Spleen (tissue), 11 donors: ENCODE measurements at regions not wholly inside any gene's neighbourhood (a gene's known extent, or its start where the extent isn't known, plus 50 kb on each side); places are given as distances from the start of the nearest gene placed in this dataset.

Source experiments
- DNase-seq: peaks from one replicate; pipeline ENCODE4 v3.0.0-alpha.2; 2020
- H3K27ac ChIP-seq, 8 donors: fragments of 200-600 bp; sonication (generic) in 7 of 8; 1 replicate in 4 of 8; 2 replicates in 4 of 8; pipeline versions ENCODE4 v1.5.0 to v1.8.0; 2016 to 2021; ENCODE audit warnings: inconsistent platforms in 4 of 8, mild to moderate bottlenecking in 4 of 8, moderate library complexity in 1 of 8
- H3K27me3 ChIP-seq, 7 donors: fragments of 200-600 bp; sonication (generic) in 6 of 7; replicated peaks in 1 of 7; 1 replicate in 4 of 7; 2 replicates in 3 of 7; pipeline versions ENCODE4 v1.5.0 to v1.8.0; 2016 to 2021; ENCODE audit warnings: inconsistent platforms in 3 of 7, mild to moderate bottlenecking in 1 of 7
- H3K36me3 ChIP-seq, 6 donors: fragments of 200-600 bp; sonication (generic) in 5 of 6; 1 replicate in 4 of 6; 2 replicates in 2 of 6; pipeline versions ENCODE4 v1.5.0 to v1.8.0; 2016 to 2021; ENCODE audit warnings: inconsistent platforms in 2 of 6
- H3K4me1 ChIP-seq, 6 donors: fragments of 200-600 bp; sonication (generic) in 5 of 6; 1 replicate in 3 of 6; 2 replicates in 3 of 6; pipeline versions ENCODE4 v1.5.0 to v1.8.0; 2016 to 2021; ENCODE audit warnings: inconsistent platforms in 3 of 6
- H3K4me3 ChIP-seq, 8 donors: fragments of 200-600 bp; sonication (generic) in 7 of 8; 1 replicate in 4 of 8; 2 replicates in 4 of 8; pipeline versions ENCODE4 v1.5.0 to v1.8.0; 2016 to 2021; ENCODE audit warnings: inconsistent platforms in 4 of 8, mild to moderate bottlenecking in 4 of 8, moderate library complexity in 2 of 8
- H3K9me3 ChIP-seq, 8 donors: fragments of 200-600 bp; sonication (generic) in 7 of 8; 1 replicate in 4 of 8; 2 replicates in 4 of 8; pipeline versions ENCODE4 v1.5.0 to v1.8.0; 2016 to 2021; ENCODE audit warnings: inconsistent platforms in 4 of 8
- CTCF ChIP-seq, 11 experiments: fragments of 200-600 bp in 7 of 11; fragments of 450-650 bp in 4 of 11; sonication (generic) in 4 of 11; IDR thresholded peaks in 8 of 11; conservative IDR thresholded peaks in 3 of 11; 1 replicate in 7 of 11; 2 replicates in 4 of 11; pipeline versions ENCODE4 v1.4.0 to v1.8.0; 2016 to 2021; ENCODE audit warnings: antibody characterized with exemption in 11 of 11, inconsistent platforms in 4 of 11, mild to moderate bottlenecking in 1 of 11
- POLR2A ChIP-seq, 3 donors: fragments of 450-650 bp; IDR thresholded peaks; one replicate each; pipeline ENCODE4 v1.5.1; 2017; ENCODE audit warnings: antibody characterized with exemption in 3 of 3, mild to moderate bottlenecking in 1 of 3
- POLR2AphosphoS5 ChIP-seq, 3 donors: sonication (generic); formaldehyde crosslinking; IDR thresholded peaks; one replicate each; pipeline ENCODE4 v1.5.1; 2017; ENCODE audit warnings: antibody characterized with exemption in 3 of 3
- WGBS, 5 donors: extraction: QIAGEN DNeasy Blood & Tissue Kit in 3 of 5; methylation state at CpG; one replicate each; pipeline versions ENCODE4 v1.1.5 to v1.1.7; 2013 to 2018; 5-methylcytosine and 5-hydroxymethylcytosine counted together
- intact Hi-C: fragments of 100-400 bp; cut with DNase I; formaldehyde crosslinking; loops from one replicate; pipeline ENCODE4 v1.15.0; 2023; ENCODE audit warnings: low total_unique reads
- donor health status: healthy with polysubstance abuse.
- donor health status: DM: no; HTN: no; CAD: no; lungs with moderate emphysema.
- donor health status: DM: no; HTN: no; CAD: no.
- donor health status: Bipolar disorder and iron deficiency.
- donor health status: healthy.
- donor health status: DM: no; HTN: no; CAD: no.
- donor health status: DM: yes; HTN: yes; CAD: no.

GRCh38 chr13:73590795-73591194 lies 532.0 kb downstream of the KLF5 start:
- peaks cover 0 to 10% (median under 1%) of the 10 kb centered on the region in 8 donors for H3K9me3 ChIP-seq
- H3K27me3 ChIP-seq: no peaks in the 10 kb centered on the region
- no peaks in the 10 kb centered on the region for H3K36me3 ChIP-seq
- DNase-seq: no peak
- no peaks in the 10 kb centered on the region for H3K4me1 ChIP-seq
- intact Hi-C loops: no loop called here
- TF ChIP-seq POLR2A (IDR thresholded peaks at IDR 0.05) (no peak), CTCF (IDR thresholded peaks at IDR 0.05 in 8 of 11, conservative IDR thresholded peaks at IDR 0.05 in 3 of 11) (no peak), POLR2AphosphoS5 (IDR thresholded peaks at IDR 0.05) (no peak)
- no peak overlapping the region for H3K4me3 ChIP-seq
- no peak overlapping the region for H3K27ac ChIP-seq

- Histone ChIP-seq H3K36me3 (no peaks in the 10 kb centered on the region), H3K4me3 (no peak overlapping the region), H3K4me1 (no peaks in the 10 kb centered on the region), H3K27me3 (no peaks in the 10 kb centered on the region), H3K27ac (no peak overlapping the region), H3K9me3 (peaks cover 0 to 17% (median 4%) of the 10 kb centered on the region in 8 donors)
- 86 to 96% (median 90%) methylated on average over 2 of the region's 2 CpGs for WGBS, 5 donors
- no peak for DNase-seq
- TF ChIP-seq CTCF (IDR thresholded peaks at IDR 0.05 in 8 of 11, conservative IDR thresholded peaks at IDR 0.05 in 3 of 11) (no peak), POLR2AphosphoS5 (IDR thresholded peaks at IDR 0.05) (no peak), POLR2A (IDR thresholded peaks at IDR 0.05) (no peak)
- intact Hi-C loops: no loop called here
Measured at GRCh38 chr13:73585236-73585635, 526.4 kb downstream of the KLF5 start.

DNA sequence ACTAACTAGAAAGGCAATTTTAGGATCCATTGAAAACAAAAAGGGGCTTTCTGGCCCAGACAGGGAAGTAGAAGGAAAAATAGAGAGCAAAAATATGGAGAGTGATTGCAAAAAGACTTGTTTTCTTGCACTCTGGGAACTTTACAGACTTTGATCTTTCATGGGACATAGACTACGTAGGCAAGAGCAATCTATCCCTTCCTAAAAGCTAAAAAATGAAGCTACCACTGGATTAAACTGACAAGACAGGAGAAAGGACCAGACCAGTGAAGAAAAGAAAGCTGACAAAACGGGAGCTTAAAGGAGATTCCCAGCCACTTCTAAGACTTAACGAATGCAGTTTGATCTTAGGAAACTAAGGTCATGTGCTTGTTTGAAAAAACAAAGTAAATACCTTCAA lies 524.5 kb downstream of the KLF5 start:
- Histone ChIP-seq H3K4me1 (no peaks in the 10 kb centered on the region), H3K36me3 (no peaks in the 10 kb centered on the region), H3K27ac (no peak overlapping the region), H3K9me3 (peaks cover 0 to 17% (median 4%) of the 10 kb centered on the region in 8 donors), H3K27me3 (no peaks in the 10 kb centered on the region), H3K4me3 (no peak overlapping the region)
- TF ChIP-seq CTCF (IDR thresholded peaks at IDR 0.05 in 8 of 11, conservative IDR thresholded peaks at IDR 0.05 in 3 of 11): no peak
- TF ChIP-seq POLR2A (IDR thresholded peaks at IDR 0.05): no peak
- no peak for TF ChIP-seq POLR2AphosphoS5 (IDR thresholded peaks at IDR 0.05)
- DNase-seq: no peak
- WGBS, 5 donors: 57 to 79% (median 71%) methylated on average over 3 of the region's 3 CpGs
- intact Hi-C loops: no loop called here

- H3K27me3 ChIP-seq: no peaks in the 10 kb centered on the region
- 82 to 93% (median 84%) methylated on average over 3 of the region's 3 CpGs for WGBS, 5 donors
- H3K36me3 ChIP-seq: no peaks in the 10 kb centered on the region
- H3K9me3 ChIP-seq: peaks cover 0 to 5% (median 2%) of the 10 kb centered on the region in 8 donors
- no peak overlapping the region for H3K27ac ChIP-seq
- intact Hi-C loops: no loop called here
- H3K4me3 ChIP-seq: no peak overlapping the region
- no peaks in the 10 kb centered on the region for H3K4me1 ChIP-seq
- no peak for DNase-seq
- TF ChIP-seq CTCF (IDR thresholded peaks at IDR 0.05 in 8 of 11, conservative IDR thresholded peaks at IDR 0.05 in 3 of 11): no peak
- no peak for TF ChIP-seq POLR2A (IDR thresholded peaks at IDR 0.05)
- TF ChIP-seq POLR2AphosphoS5 (IDR thresholded peaks at IDR 0.05): no peak
Measured at GRCh38 chr13:73580513-73581267, 521.9 kb downstream of the KLF5 start.
